ENCODE measurements at regions not wholly inside any gene's neighbourhood (a gene's known extent, or its start where the extent isn't known, plus 50 kb on each side); places are given as distances from the start of the nearest gene placed in this dataset.

DNA sequence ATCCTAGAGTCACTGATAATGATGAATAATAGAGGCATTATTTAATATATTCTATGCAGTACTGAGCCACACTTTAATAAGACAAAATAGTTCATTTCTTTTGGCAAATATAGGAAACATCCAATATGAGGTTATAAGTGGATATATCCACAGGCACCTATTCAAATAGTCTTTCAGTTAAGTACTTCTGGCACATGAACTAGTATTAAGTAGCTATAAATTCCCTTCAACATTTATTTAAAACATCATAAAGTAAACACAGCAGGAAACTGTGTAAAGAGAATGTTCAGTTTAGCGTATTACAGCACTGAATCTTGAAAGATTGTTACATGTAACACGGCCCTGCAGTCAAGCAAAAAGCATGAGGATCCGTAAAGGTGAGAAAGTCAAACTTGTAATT, 463.3 kb upstream of the KLF12 start:
- Histone ChIP-seq H4K5ac (ENCODE audit: insufficient read length, low read depth, low read length) (no peak overlapping the region), H2BK15ac (ENCODE audit: low read length) (no peak overlapping the region), H3K23me2 (ENCODE audit: low read depth, low read length) (no peaks in the 10 kb centered on the region), H3K14ac (ENCODE audit: insufficient read length) (no peak overlapping the region), H3K36me3 (ENCODE audit: control insufficient read depth in 2 of 4, insufficient read depth in 4 of 4, low read length in 3 of 4) (no peaks in the 10 kb centered on the region), H2BK120ac (replicated peaks; ENCODE audit: low read depth, low read length) (no peak overlapping the region), H2BK5ac (ENCODE audit: low read depth, low read length) (no peak overlapping the region), H4K91ac (replicated peaks; ENCODE audit: insufficient read length, low read length) (no peak overlapping the region), H3K4me3 (ENCODE audit: extremely low read depth in 1 of 4, insufficient read depth in 2 of 4, low read depth in 3 of 4, low read length in 4 of 4) (no peak overlapping the region), H3K79me1 (ENCODE audit: low read depth, low read length) (no peaks in the 10 kb centered on the region), H3K27ac (ENCODE audit: low read depth, low read length) (no peak overlapping the region), H4K8ac (ENCODE audit: extremely low read depth, insufficient read depth, low read length) (no peak overlapping the region), H3K27me3 (replicated peaks in 1 of 4; ENCODE audit: control insufficient read depth in 3 of 4, extremely low read depth in 1 of 4, insufficient read depth in 3 of 4, low read length in 3 of 4) (no peaks in the 10 kb centered on the region), H2AFZ (ENCODE audit: low read length) (no peak overlapping the region), H3K18ac (ENCODE audit: extremely low read depth, low read length) (no peak overlapping the region), H3K79me2 (ENCODE audit: control insufficient read depth in 1 of 2, insufficient read depth in 2 of 2, low read length in 2 of 2) (no peaks in the 10 kb centered on the region), H2AK5ac (ENCODE audit: low read depth, low read length) (no peak overlapping the region), H3K56ac (replicated peaks; ENCODE audit: insufficient read length, low read depth, low read length) (no peak overlapping the region), H4K20me1 (replicated peaks in 1 of 2; ENCODE audit: control insufficient read depth in 1 of 2, insufficient read depth in 2 of 2, low read length in 2 of 2) (no peaks in the 10 kb centered on the region), H2BK12ac (ENCODE audit: low read depth, low read length) (no peak overlapping the region), H3K9me3 (ENCODE audit: insufficient read depth in 2 of 2, low read depth in 1 of 2, low read length in 1 of 2) (no peaks in the 10 kb centered on the region), H3K23ac (ENCODE audit: insufficient read length) (no peak overlapping the region), H3K9ac (replicated peaks in 1 of 4; ENCODE audit: extremely low read depth in 1 of 4, low read depth in 3 of 4, low read length in 3 of 4) (no peak overlapping the region), H3K4me2 (ENCODE audit: insufficient read depth in 1 of 2, low read depth in 2 of 2, low read length in 2 of 2) (no peak overlapping the region), H3K4me1 (replicated peaks in 1 of 4; ENCODE audit: control insufficient read depth in 3 of 4, insufficient read depth in 4 of 4, low read length in 3 of 4) (no peaks in the 10 kb centered on the region), H2BK20ac (ENCODE audit: low read length) (no peak overlapping the region), H3K4ac (replicated peaks; ENCODE audit: insufficient read length, low read depth, low read length) (no peak overlapping the region)
- 95% methylated on average over 3 of the region's 3 CpGs; no CpG with 5 or more reads in 1 of the 2 experiments for WGBS, 2 experiments (ENCODE audit: extremely low coverage in 1 of 2, insufficient coverage in 1 of 2, insufficient read length in 1 of 2, insufficient replicate concordance in 2 of 2, low coverage in 1 of 2, low lambda C conversion rate in 2 of 2, missing lambda C conversion rate in 1 of 2)
- POLR2A ChIA-PET (ENCODE audit: partially characterized antibody), result interaction anchor here (1.3 kb wide), 1 partner anchor 22 kb away, joined by 3 read pairs; no protein-coding TSS in a partner anchor
- FAIRE-seq, result no peak
- TF ChIP-seq SIRT6 (IDR thresholded peaks at IDR 0.05; ENCODE audit: low read length) (no peak), CREB1 (IDR thresholded peaks at IDR 0.05) (no peak), TEAD4 (IDR thresholded peaks at IDR 0.05; ENCODE audit: low read depth, low read length) (no peak), RNF2 (IDR thresholded peaks at IDR 0.05; ENCODE audit: borderline replicate concordance, low read depth, low read length, missing control alignments, poor library complexity, severe bottlenecking) (no peak), SRF (IDR thresholded peaks at IDR 0.05; ENCODE audit: low read depth, low read length) (no peak), KDM4A (IDR thresholded peaks at IDR 0.05; ENCODE audit: low read depth, low read length, severe bottlenecking) (no peak), POLR2A (IDR thresholded peaks at IDR 0.05; ENCODE audit: control extremely low read depth in 1 of 2, low read depth in 2 of 2, low read length in 2 of 2) (no peak), RXRA (IDR thresholded peaks at IDR 0.05; ENCODE audit: insufficient read depth, low read depth, low read length) (no peak)
- DNase-seq (ENCODE audit: low read depth in 1 of 2, low spot score in 2 of 2), result no peak
- CTCF ChIA-PET (ENCODE audit: partially characterized antibody), result interaction anchor here (1.2 kb wide), 1 partner anchor 12 kb away, joined by 3 read pairs; no protein-coding TSS in a partner anchor
